Prostate gland (tissue), 2 donors: ENCODE measurements at regions not wholly inside any gene's neighbourhood (a gene's known extent, or its start where the extent isn't known, plus 50 kb on each side); places are given as distances from the start of the nearest gene placed in this dataset.

Experiments
- DNase-seq: peaks from one replicate; pipeline ENCODE4 v3.0.0-alpha.2; 2019; ENCODE audit warnings: low spot score
- H3K27ac ChIP-seq, 2 donors: fragments of 200-600 bp; sonication (generic); 2 replicates each; pipeline ENCODE4 v1.5.1; 2017 to 2019
- H3K27me3 ChIP-seq: fragments of 200-600 bp; sonication (generic); replicated peaks from 2 replicates; pipeline ENCODE4 v1.5.1; 2019; ENCODE audit not compliant: insufficient read depth
- H3K36me3 ChIP-seq, 2 donors: fragments of 200-600 bp; sonication (generic); 1 replicate in 1 of 2; 2 replicates in 1 of 2; pipeline versions ENCODE4 v1.5.1 to v1.8.1; 2017 to 2019
- H3K4me1 ChIP-seq: fragments of 200-600 bp; sonication (generic); replicated peaks from 2 replicates; pipeline ENCODE4 v1.5.1; 2019
- H3K4me3 ChIP-seq, 2 donors: fragments of 200-600 bp; sonication (generic); 2 replicates each; pipeline ENCODE4 v1.5.1; 2017 to 2019
- H3K9me3 ChIP-seq: fragments of 200-600 bp; sonication (generic); 2 replicates; pipeline ENCODE4 v1.5.1; 2017
- CTCF ChIP-seq, 4 experiments: fragments of 200-600 bp in 2 of 4; fragments of 450-650 bp in 2 of 4; sonication (generic) in 2 of 4; IDR thresholded peaks; 1 replicate in 3 of 4; 2 replicates in 1 of 4; pipeline ENCODE4 v1.5.1; 2016 to 2019; ENCODE audit warnings: antibody characterized with exemption in 4 of 4, mild to moderate bottlenecking in 2 of 4, moderate library complexity in 2 of 4
- POLR2A ChIP-seq: fragments of 450-650 bp; IDR thresholded peaks from one replicate; pipeline ENCODE4 v1.6.1; 2016; ENCODE audit warnings: antibody characterized with exemption, mild to moderate bottlenecking
- POLR2AphosphoS5 ChIP-seq: sonication (generic); formaldehyde crosslinking; IDR thresholded peaks from one replicate; pipeline ENCODE4 v1.6.1; 2017; ENCODE audit warnings: antibody characterized with exemption
- WGBS: methylation state at CpG from one replicate; pipeline ENCODE4 v1.1.5; 2018; 5-methylcytosine and 5-hydroxymethylcytosine counted together
- intact Hi-C: fragments of 100-400 bp; cut with DNase I; formaldehyde crosslinking; loops from one replicate; pipeline ENCODE4 v1.14.2; 2022

- no peaks in the 10 kb centered on the region for H3K36me3 ChIP-seq
- WGBS = 97% methylated on average over 5 of the region's 5 CpGs
- no peak for TF ChIP-seq CTCF (IDR thresholded peaks at IDR 0.05)
- TF ChIP-seq POLR2AphosphoS5 = no peak
- TF ChIP-seq POLR2A = no peak
- no peak for DNase-seq
- H3K27ac ChIP-seq = no peak overlapping the region
- no peaks in the 10 kb centered on the region for H3K9me3 ChIP-seq
- no peaks in the 10 kb centered on the region for H3K4me1 ChIP-seq
- intact Hi-C loops = no loop called here
- H3K27me3 ChIP-seq = no peaks in the 10 kb centered on the region
- no peak overlapping the region for H3K4me3 ChIP-seq
These were observed 87.3 kb upstream of the DMD start for GRCh38 chrX:33298622-33299021.

- no peak overlapping the region for H3K27ac ChIP-seq
- WGBS = 76% methylated on average over 1 of the region's 1 CpG
- no peak overlapping the region for H3K4me3 ChIP-seq
- no peak for DNase-seq
- no peaks in the 10 kb centered on the region for H3K9me3 ChIP-seq
- H3K27me3 ChIP-seq = no peaks in the 10 kb centered on the region
- TF ChIP-seq POLR2A (no peak), CTCF (IDR thresholded peaks at IDR 0.05) (no peak), POLR2AphosphoS5 (no peak)
- no peaks in the 10 kb centered on the region for H3K4me1 ChIP-seq
- no peaks in the 10 kb centered on the region for H3K36me3 ChIP-seq
- intact Hi-C loops = no loop called here
These were observed 74.2 kb upstream of the DMD start for GRCh38 chrX:33285550-33285949.

GRCh38 chrX:33277046-33277445 lies 65.7 kb upstream of the DMD start:
- no peaks in the 10 kb centered on the region for H3K4me1 ChIP-seq
- no peak overlapping the region for H3K27ac ChIP-seq
- H3K9me3 ChIP-seq = no peaks in the 10 kb centered on the region
- H3K27me3 ChIP-seq = no peaks in the 10 kb centered on the region
- H3K4me3 ChIP-seq = no peak overlapping the region
- H3K36me3 ChIP-seq = no peaks in the 10 kb centered on the region
- TF ChIP-seq POLR2AphosphoS5 (no peak), CTCF (IDR thresholded peaks at IDR 0.05) (no peak), POLR2A (no peak)
- intact Hi-C loops = no loop called here
- no peak for DNase-seq
- WGBS = 92% methylated on average over 3 of the region's 3 CpGs

GRCh38 chrX:33273535-33273934 lies 62.2 kb upstream of the DMD start:
- Histone ChIP-seq H3K36me3 (no peaks in the 10 kb centered on the region), H3K9me3 (no peaks in the 10 kb centered on the region), H3K4me1 (no peaks in the 10 kb centered on the region), H3K27ac (no peak overlapping the region), H3K27me3 (no peaks in the 10 kb centered on the region), H3K4me3 (no peak overlapping the region)
- intact Hi-C loops = no loop called here
- WGBS = 100% methylated on average over 1 of the region's 1 CpG
- no peak for DNase-seq
- TF ChIP-seq CTCF (IDR thresholded peaks at IDR 0.05) = no peak
- no peak for TF ChIP-seq POLR2A
- no peak for TF ChIP-seq POLR2AphosphoS5

- no peaks in the 10 kb centered on the region for H3K36me3 ChIP-seq
- 79% methylated on average over 1 of the region's 1 CpG for WGBS
- H3K27ac ChIP-seq = no peak overlapping the region
- no peaks in the 10 kb centered on the region for H3K9me3 ChIP-seq
- no peak for DNase-seq
- no peaks in the 10 kb centered on the region for H3K4me1 ChIP-seq
- H3K27me3 ChIP-seq = no peaks in the 10 kb centered on the region
- no peak overlapping the region for H3K4me3 ChIP-seq
- intact Hi-C loops = no loop called here
- TF ChIP-seq POLR2A = no peak
- TF ChIP-seq POLR2AphosphoS5 = no peak
These were observed 61.6 kb upstream of the DMD start for GRCh38 chrX:33272986-33273385.
